ENCODE measurements at regions not wholly inside any gene's neighbourhood (a gene's known extent, or its start where the extent isn't known, plus 50 kb on each side); places are given as distances from the start of the nearest gene placed in this dataset.

GRCh38 chr17:69764146-69764545 is 310.9 kb upstream of the KCNJ16 start:
- no peak for DNase-seq

- no peak for DNase-seq
These were observed 306.0 kb upstream of the KCNJ16 start for GRCh38 chr17:69769050-69769449.

GRCh38 chr17:69773081-69773480 is 301.9 kb upstream of the KCNJ16 start:
- DNase-seq: no peak

GRCh38 chr17:69779378-69780214 is 295.4 kb upstream of the KCNJ16 start:
- DNase-seq: peak; percentile 32

GRCh38 chr17:69783865-69784264 is 291.2 kb upstream of the KCNJ16 start:
- DNase-seq: no peak

GRCh38 chr17:69788957-69789356 is 286.1 kb upstream of the KCNJ16 start:
- DNase-seq: no peak

GRCh38 chr17:69796078-69796477 is 278.9 kb upstream of the KCNJ16 start:
- DNase-seq: no peak

- DNase-seq: no peak
These were observed 274.2 kb upstream of the KCNJ16 start for GRCh38 chr17:69800870-69801269.

GRCh38 chr17:69801368-69801767 is 273.7 kb upstream of the KCNJ16 start:
- no peak for DNase-seq

GRCh38 chr17:69802045-69802740 is 272.8 kb upstream of the KCNJ16 start:
- no peak for DNase-seq

GRCh38 chr17:69809331-69809730 is 265.7 kb upstream of the KCNJ16 start:
- DNase-seq: peak; percentile 3

GRCh38 chr17:69810326-69810965 is 264.6 kb upstream of the KCNJ16 start:
- DNase-seq: no peak

- peak; percentile 14 for DNase-seq
These were observed 262.7 kb upstream of the KCNJ16 start for GRCh38 chr17:69812240-69812837.

- no peak for DNase-seq
These were observed 261.0 kb upstream of the KCNJ16 start for GRCh38 chr17:69814031-69814430.

GRCh38 chr17:69815406-69815805 is 259.6 kb upstream of the KCNJ16 start:
- no peak for DNase-seq

- peak; percentile 52 for DNase-seq
These were observed 256.6 kb upstream of the KCNJ16 start for GRCh38 chr17:69818467-69818866.

GRCh38 chr17:69819316-69820087 is 255.5 kb upstream of the KCNJ16 start:
- peak; percentile 84 for DNase-seq

- no peak for DNase-seq
These were observed 254.1 kb upstream of the KCNJ16 start for GRCh38 chr17:69820876-69821473.

- no peak for DNase-seq
These were observed 252.6 kb upstream of the KCNJ16 start for GRCh38 chr17:69822314-69822875.

GRCh38 chr17:69828087-69828486 is 246.9 kb upstream of the KCNJ16 start:
- peak; percentile 72 for DNase-seq

- DNase-seq: no peak
These were observed 240.5 kb upstream of the KCNJ16 start for GRCh38 chr17:69834494-69834893.

GRCh38 chr17:69851736-69852135 is 223.3 kb upstream of the KCNJ16 start:
- DNase-seq: no peak

All from fibroblast of skin of scalp (primary cell).